Tibial nerve (tissue), 3 donors: ENCODE measurements at regions not wholly inside any gene's neighbourhood (a gene's known extent, or its start where the extent isn't known, plus 50 kb on each side); places are given as distances from the start of the nearest gene placed in this dataset.

Source experiments
- CTCF ChIP-seq, 5 experiments: fragments of 200-600 bp in 3 of 5; fragments of 450-650 bp in 2 of 5; sonication (generic) in 3 of 5; IDR thresholded peaks; one replicate each; pipeline ENCODE4 v1.5.1; 2016 to 2019; ENCODE audit warnings: antibody characterized with exemption in 5 of 5, mild to moderate bottlenecking in 3 of 5, moderate library complexity in 2 of 5
- POLR2A ChIP-seq, 2 donors: fragments of 450-650 bp; IDR thresholded peaks; one replicate each; pipeline ENCODE4 v1.6.1; 2017; ENCODE audit warnings: antibody characterized with exemption in 2 of 2, mild to moderate bottlenecking in 2 of 2, moderate library complexity in 2 of 2

- no peak for TF ChIP-seq POLR2A (IDR thresholded peaks at IDR 0.05)
- TF ChIP-seq CTCF (IDR thresholded peaks at IDR 0.05): no peak
Observed at GRCh38 chr13:105969761-105970160, 565.7 kb downstream of the EFNB2 start.
